ENCODE measurements at regions not wholly inside any gene's neighbourhood (a gene's known extent, or its start where the extent isn't known, plus 50 kb on each side); places are given as distances from the start of the nearest gene placed in this dataset.
A peak's percentile ranks its signal among the peaks of the same experiment; 100 is the strongest.

GRCh38 chr16:86878236-86879080, 300.1 kb downstream of the FOXL1 start:
- Histone ChIP-seq H3K79me2 (ENCODE audit: control insufficient read depth, insufficient read depth, low read length) (no peaks in the 10 kb centered on the region), H3K4me2 (ENCODE audit: extremely low read depth, insufficient read depth, low read length) (no peak overlapping the region), H2AFZ (ENCODE audit: low read length) (no peak overlapping the region), H3K9ac (ENCODE audit: insufficient read depth, low read length) (no peak overlapping the region), H3K4me3 (replicated peaks in 1 of 4; ENCODE audit: control extremely low read depth in 1 of 4, insufficient read depth in 1 of 4, low read depth in 3 of 4, low read length in 4 of 4) (no peak overlapping the region), H3K27ac (ENCODE audit: insufficient read depth, low read length) (no peak overlapping the region), H3K27me3 (ENCODE audit: control insufficient read depth, insufficient read depth, low read length) (peaks cover 7% of the 10 kb centered on the region), H3K4me1 (ENCODE audit: control insufficient read depth, extremely low read depth, insufficient read depth, low read length) (peaks cover 3% of the 10 kb centered on the region), H4K20me1 (ENCODE audit: control insufficient read depth, extremely low read depth, insufficient read depth, low read length) (no peaks in the 10 kb centered on the region), H3K36me3 (ENCODE audit: control insufficient read depth, insufficient read depth, low read length) (no peaks in the 10 kb centered on the region), H3K9me3 (ENCODE audit: control insufficient read depth, insufficient read depth, low read depth, low read length) (no peaks in the 10 kb centered on the region)
- TF ChIP-seq, protein P1, sequence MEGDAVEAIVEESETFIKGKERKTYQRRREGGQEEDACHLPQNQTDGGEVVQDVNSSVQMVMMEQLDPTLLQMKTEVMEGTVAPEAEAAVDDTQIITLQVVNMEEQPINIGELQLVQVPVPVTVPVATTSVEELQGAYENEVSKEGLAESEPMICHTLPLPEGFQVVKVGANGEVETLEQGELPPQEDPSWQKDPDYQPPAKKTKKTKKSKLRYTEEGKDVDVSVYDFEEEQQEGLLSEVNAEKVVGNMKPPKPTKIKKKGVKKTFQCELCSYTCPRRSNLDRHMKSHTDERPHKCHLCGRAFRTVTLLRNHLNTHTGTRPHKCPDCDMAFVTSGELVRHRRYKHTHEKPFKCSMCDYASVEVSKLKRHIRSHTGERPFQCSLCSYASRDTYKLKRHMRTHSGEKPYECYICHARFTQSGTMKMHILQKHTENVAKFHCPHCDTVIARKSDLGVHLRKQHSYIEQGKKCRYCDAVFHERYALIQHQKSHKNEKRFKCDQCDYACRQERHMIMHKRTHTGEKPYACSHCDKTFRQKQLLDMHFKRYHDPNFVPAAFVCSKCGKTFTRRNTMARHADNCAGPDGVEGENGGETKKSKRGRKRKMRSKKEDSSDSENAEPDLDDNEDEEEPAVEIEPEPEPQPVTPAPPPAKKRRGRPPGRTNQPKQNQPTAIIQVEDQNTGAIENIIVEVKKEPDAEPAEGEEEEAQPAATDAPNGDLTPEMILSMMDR (conservative IDR thresholded peaks at IDR 0.05 in 1 of 2, IDR thresholded peaks at IDR 0.05 in 1 of 2; ENCODE audit: low read depth in 1 of 2, low read length in 2 of 2), result no peak
- TF ChIP-seq EZH2 (IDR thresholded peaks at IDR 0.05; ENCODE audit: low read length, missing control alignments), result no peak
- DNase-seq (ENCODE audit: low read depth in 2 of 2), result no peak

GRCh38 chr16:86879268-86879667, 300.9 kb downstream of the FOXL1 start:
- Histone ChIP-seq H3K4me3 (replicated peaks in 1 of 4; ENCODE audit: control extremely low read depth in 1 of 4, insufficient read depth in 1 of 4, low read depth in 3 of 4, low read length in 4 of 4) (no peak overlapping the region), H3K9ac (ENCODE audit: insufficient read depth, low read length) (no peak overlapping the region), H4K20me1 (ENCODE audit: control insufficient read depth, extremely low read depth, insufficient read depth, low read length) (no peaks in the 10 kb centered on the region), H2AFZ (ENCODE audit: low read length) (no peak overlapping the region), H3K27ac (ENCODE audit: insufficient read depth, low read length) (no peak overlapping the region), H3K9me3 (ENCODE audit: control insufficient read depth, insufficient read depth, low read depth, low read length) (no peaks in the 10 kb centered on the region), H3K4me2 (ENCODE audit: extremely low read depth, insufficient read depth, low read length) (no peak overlapping the region), H3K36me3 (ENCODE audit: control insufficient read depth, insufficient read depth, low read length) (no peaks in the 10 kb centered on the region), H3K79me2 (ENCODE audit: control insufficient read depth, insufficient read depth, low read length) (no peaks in the 10 kb centered on the region), H3K4me1 (ENCODE audit: control insufficient read depth, extremely low read depth, insufficient read depth, low read length) (peaks cover 3% of the 10 kb centered on the region), H3K27me3 (ENCODE audit: control insufficient read depth, insufficient read depth, low read length) (peaks cover 7% of the 10 kb centered on the region)
- no peak for DNase-seq (ENCODE audit: low read depth in 2 of 2)
- TF ChIP-seq, protein P1 (conservative IDR thresholded peaks at IDR 0.05 in 1 of 2, IDR thresholded peaks at IDR 0.05 in 1 of 2; ENCODE audit: low read depth in 1 of 2, low read length in 2 of 2), result no peak

DNA sequence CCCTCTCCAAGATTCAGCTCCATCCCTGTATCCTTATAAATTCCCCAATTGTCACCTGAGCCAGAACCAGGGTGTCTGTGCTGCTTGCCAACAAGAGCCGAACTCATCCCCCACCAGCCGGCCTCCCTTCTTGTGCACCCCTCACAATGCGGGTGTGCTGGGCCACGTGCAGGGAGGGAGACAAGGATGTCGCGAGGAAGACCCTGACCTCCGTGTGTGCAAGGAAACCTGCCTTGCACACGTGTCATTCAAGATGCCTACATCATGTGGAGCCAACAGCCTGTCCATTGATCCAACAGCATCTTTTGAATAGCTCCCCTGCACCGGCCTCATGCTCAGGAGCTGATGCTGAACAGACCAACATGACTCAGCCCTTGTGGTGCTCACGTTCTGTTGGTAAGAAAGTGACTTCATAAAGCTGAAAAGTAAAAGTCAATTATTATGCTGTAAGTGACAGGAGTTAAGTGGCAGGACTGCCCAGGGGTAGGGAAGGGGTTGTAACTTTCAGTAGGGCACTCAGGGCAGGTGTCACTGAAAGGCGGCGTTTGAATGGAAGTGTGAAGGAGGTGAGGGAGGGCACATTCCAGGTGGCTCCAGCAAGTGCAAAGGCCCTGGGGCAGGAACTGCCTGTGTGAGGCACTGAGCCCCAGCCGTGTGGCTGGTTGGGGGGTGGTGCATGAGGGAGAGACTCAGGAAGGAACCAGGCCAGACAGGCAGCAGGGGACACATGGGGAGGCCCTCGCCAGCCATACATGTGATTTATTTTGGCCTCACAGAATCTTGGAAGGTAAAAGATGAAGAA, 302.2 kb downstream of the FOXL1 start:
- Histone ChIP-seq H4K20me1 (ENCODE audit: control insufficient read depth, extremely low read depth, insufficient read depth, low read length) (no peaks in the 10 kb centered on the region), H3K4me3 (replicated peaks in 1 of 4; ENCODE audit: control extremely low read depth in 1 of 4, insufficient read depth in 1 of 4, low read depth in 3 of 4, low read length in 4 of 4) (no peak overlapping the region), H3K9ac (ENCODE audit: insufficient read depth, low read length) (no peak overlapping the region), H3K4me1 (ENCODE audit: control insufficient read depth, extremely low read depth, insufficient read depth, low read length) (peaks cover 3% of the 10 kb centered on the region), H3K9me3 (ENCODE audit: control insufficient read depth, insufficient read depth, low read depth, low read length) (no peaks in the 10 kb centered on the region), H3K27ac (ENCODE audit: insufficient read depth, low read length) (no peak overlapping the region), H3K79me2 (ENCODE audit: control insufficient read depth, insufficient read depth, low read length) (no peaks in the 10 kb centered on the region), H3K4me2 (ENCODE audit: extremely low read depth, insufficient read depth, low read length) (no peak overlapping the region), H3K36me3 (ENCODE audit: control insufficient read depth, insufficient read depth, low read length) (no peaks in the 10 kb centered on the region), H3K27me3 (ENCODE audit: control insufficient read depth, insufficient read depth, low read length) (peaks cover 7% of the 10 kb centered on the region), H2AFZ (ENCODE audit: low read length) (no peak overlapping the region)
- peak; percentile 14 to 38 for DNase-seq (ENCODE audit: low read depth in 2 of 2)
- TF ChIP-seq, protein P1 (conservative IDR thresholded peaks at IDR 0.05 in 1 of 2, IDR thresholded peaks at IDR 0.05 in 1 of 2; ENCODE audit: low read depth in 1 of 2, low read length in 2 of 2), result no peak
- TF ChIP-seq EZH2 (IDR thresholded peaks at IDR 0.05; ENCODE audit: low read length, missing control alignments), result no peak
